ENCODE measurements at regions not wholly inside any gene's neighbourhood (a gene's known extent, or its start where the extent isn't known, plus 50 kb on each side); places are given as distances from the start of the nearest gene placed in this dataset.

DNA sequence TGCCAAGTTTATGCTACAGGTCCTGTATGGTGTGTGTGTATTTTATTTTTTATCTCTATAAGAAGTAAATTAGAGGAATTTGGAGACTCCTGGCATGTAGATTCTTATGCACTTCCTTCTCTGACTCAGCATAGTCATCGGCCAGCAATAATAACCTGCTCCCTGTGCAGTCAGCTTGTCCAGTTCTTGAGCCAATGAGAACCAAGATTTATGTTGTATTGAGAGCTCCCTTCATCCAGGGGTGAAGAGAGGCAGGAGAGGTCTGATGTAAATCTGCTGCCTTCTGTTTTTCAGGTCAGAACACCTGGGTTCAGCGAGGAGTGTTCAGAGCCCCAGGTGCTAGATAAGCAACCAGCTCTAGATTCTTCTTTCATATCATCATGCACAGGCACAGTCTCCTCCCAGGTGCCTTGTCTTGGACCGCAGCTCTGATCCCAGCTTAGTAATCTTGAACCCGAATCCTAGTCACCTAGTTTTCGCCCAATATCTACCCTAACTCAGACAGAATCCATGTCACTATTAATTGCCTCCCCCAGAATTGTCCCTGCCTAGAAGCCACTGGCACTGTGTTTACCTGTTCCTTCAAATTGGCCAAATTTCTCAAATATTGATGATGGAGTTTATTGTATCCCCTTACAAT, 328.2 kb upstream of the NCAM1 start (continued):
- TF ChIP-seq USF2 (CRISPR knock-in tag; IDR thresholded peaks at IDR 0.05) (no peak), ZNF671 (CRISPR knock-in tag; IDR thresholded peaks at IDR 0.05) (no peak), JUN (CRISPR knock-in tag; IDR thresholded peaks at IDR 0.05) (no peak), HMGA2 (CRISPR knock-in tag; IDR thresholded peaks at IDR 0.05) (no peak), CREB1 (CRISPR knock-in tag; IDR thresholded peaks at IDR 0.05) (no peak), ZNF317 (CRISPR knock-in tag; IDR thresholded peaks at IDR 0.05; ENCODE audit: borderline replicate concordance, low read depth) (no peak), ESRRA (CRISPR knock-in tag; IDR thresholded peaks at IDR 0.05; ENCODE audit: borderline replicate concordance) (no peak)
- TF ChIP-seq, protein P1, sequence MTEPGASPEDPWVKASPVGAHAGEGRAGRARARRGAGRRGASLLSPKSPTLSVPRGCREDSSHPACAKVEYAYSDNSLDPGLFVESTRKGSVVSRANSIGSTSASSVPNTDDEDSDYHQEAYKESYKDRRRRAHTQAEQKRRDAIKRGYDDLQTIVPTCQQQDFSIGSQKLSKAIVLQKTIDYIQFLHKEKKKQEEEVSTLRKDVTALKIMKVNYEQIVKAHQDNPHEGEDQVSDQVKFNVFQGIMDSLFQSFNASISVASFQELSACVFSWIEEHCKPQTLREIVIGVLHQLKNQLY (CRISPR knock-in tag; IDR thresholded peaks at IDR 0.05), result no peak

GRCh38 chr11:112634551-112634950, 326.7 kb upstream of the NCAM1 start:
- TF ChIP-seq ZNF423 (CRISPR knock-in tag; IDR thresholded peaks at IDR 0.05) (no peak), E2F4 (CRISPR knock-in tag; IDR thresholded peaks at IDR 0.05; ENCODE audit: borderline replicate concordance, low read depth) (no peak), SP1 (CRISPR knock-in tag; conservative IDR thresholded peaks at IDR 0.05) (no peak), ZNF425 (CRISPR knock-in tag; conservative IDR thresholded peaks at IDR 0.05) (no peak), HMGXB4 (CRISPR knock-in tag; IDR thresholded peaks at IDR 0.05) (no peak), NR1H2 (CRISPR knock-in tag; IDR thresholded peaks at IDR 0.05) (no peak), IRF1 (CRISPR knock-in tag; IDR thresholded peaks at IDR 0.05) (no peak), MXD4 (CRISPR knock-in tag; IDR thresholded peaks at IDR 0.05; ENCODE audit: borderline replicate concordance) (no peak), ERG (CRISPR knock-in tag; IDR thresholded peaks at IDR 0.05) (no peak)
- TF ChIP-seq, protein P2, sequence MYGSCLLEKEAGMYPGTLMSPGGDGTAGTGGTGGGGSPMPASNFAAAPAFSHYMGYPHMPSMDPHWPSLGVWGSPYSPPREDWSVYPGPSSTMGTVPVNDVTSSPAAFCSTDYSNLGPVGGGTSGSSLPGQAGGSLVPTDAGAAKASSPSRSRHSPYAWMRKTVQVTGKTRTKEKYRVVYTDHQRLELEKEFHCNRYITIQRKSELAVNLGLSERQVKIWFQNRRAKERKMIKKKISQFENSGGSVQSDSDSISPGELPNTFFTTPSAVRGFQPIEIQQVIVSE (CRISPR knock-in tag; IDR thresholded peaks at IDR 0.05; ENCODE audit: borderline replicate concordance), result no peak
- TF ChIP-seq, protein P3, sequence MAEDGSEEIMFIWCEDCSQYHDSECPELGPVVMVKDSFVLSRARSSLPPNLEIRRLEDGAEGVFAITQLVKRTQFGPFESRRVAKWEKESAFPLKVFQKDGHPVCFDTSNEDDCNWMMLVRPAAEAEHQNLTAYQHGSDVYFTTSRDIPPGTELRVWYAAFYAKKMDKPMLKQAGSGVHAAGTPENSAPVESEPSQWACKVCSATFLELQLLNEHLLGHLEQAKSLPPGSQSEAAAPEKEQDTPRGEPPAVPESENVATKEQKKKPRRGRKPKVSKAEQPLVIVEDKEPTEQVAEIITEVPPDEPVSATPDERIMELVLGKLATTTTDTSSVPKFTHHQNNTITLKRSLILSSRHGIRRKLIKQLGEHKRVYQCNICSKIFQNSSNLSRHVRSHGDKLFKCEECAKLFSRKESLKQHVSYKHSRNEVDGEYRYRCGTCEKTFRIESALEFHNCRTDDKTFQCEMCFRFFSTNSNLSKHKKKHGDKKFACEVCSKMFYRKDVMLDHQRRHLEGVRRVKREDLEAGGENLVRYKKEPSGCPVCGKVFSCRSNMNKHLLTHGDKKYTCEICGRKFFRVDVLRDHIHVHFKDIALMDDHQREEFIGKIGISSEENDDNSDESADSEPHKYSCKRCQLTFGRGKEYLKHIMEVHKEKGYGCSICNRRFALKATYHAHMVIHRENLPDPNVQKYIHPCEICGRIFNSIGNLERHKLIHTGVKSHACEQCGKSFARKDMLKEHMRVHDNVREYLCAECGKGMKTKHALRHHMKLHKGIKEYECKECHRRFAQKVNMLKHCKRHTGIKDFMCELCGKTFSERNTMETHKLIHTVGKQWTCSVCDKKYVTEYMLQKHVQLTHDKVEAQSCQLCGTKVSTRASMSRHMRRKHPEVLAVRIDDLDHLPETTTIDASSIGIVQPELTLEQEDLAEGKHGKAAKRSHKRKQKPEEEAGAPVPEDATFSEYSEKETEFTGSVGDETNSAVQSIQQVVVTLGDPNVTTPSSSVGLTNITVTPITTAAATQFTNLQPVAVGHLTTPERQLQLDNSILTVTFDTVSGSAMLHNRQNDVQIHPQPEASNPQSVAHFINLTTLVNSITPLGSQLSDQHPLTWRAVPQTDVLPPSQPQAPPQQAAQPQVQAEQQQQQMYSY (CRISPR knock-in tag; IDR thresholded peaks at IDR 0.05), result no peak
- TF ChIP-seq, protein P4, sequence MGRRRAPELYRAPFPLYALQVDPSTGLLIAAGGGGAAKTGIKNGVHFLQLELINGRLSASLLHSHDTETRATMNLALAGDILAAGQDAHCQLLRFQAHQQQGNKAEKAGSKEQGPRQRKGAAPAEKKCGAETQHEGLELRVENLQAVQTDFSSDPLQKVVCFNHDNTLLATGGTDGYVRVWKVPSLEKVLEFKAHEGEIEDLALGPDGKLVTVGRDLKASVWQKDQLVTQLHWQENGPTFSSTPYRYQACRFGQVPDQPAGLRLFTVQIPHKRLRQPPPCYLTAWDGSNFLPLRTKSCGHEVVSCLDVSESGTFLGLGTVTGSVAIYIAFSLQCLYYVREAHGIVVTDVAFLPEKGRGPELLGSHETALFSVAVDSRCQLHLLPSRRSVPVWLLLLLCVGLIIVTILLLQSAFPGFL (CRISPR knock-in tag; IDR thresholded peaks at IDR 0.05; ENCODE audit: borderline replicate concordance), result no peak
- ATAC-seq (no peak; the same call in 1 of the 2 replicates), DNase-seq (ENCODE audit: low spot score) (no peak)
- Mint-ChIP-seq H3K9me3 (peaks cover 17% of the 10 kb centered on the region), H3K4me3 (no peak overlapping the region; the same call in 1 of the 2 replicates), H3K36me3 (peaks cover 10% of the 10 kb centered on the region), H3K27ac (no peak overlapping the region), H3K27me3 (ENCODE audit: low read depth) (no peaks in the 10 kb centered on the region), H3K4me1 (peaks cover 31% of the 10 kb centered on the region)
- POLR2A ChIA-PET, result no interaction called here
- CTCF ChIA-PET, result no interaction called here

All from WTC11 (cell line).